GM21528 (cell line): ENCODE measurements at regions not wholly inside any gene's neighbourhood (a gene's known extent, or its start where the extent isn't known, plus 50 kb on each side); places are given as distances from the start of the nearest gene placed in this dataset.
"Not testable (repeated sequence)": the region's sequence is repeated elsewhere in the genome, so short reads cannot be mapped to it uniquely, and the experiment has no call there.

ENCODE experiments used
- ATAC-seq: cut with Tn5 transposase; IDR thresholded peaks from one replicate; pipeline ENCODE4 v1.9.1; 2021; ENCODE audit warnings: mild to moderate bottlenecking, moderate library complexity; ENCODE audit not compliant: unreplicated experiment, low FRiP score

- no peak for ATAC-seq
These were observed 255.1 kb downstream of the MAP2K6 start for GRCh38 chr17:69669441-69670178.

DNA sequence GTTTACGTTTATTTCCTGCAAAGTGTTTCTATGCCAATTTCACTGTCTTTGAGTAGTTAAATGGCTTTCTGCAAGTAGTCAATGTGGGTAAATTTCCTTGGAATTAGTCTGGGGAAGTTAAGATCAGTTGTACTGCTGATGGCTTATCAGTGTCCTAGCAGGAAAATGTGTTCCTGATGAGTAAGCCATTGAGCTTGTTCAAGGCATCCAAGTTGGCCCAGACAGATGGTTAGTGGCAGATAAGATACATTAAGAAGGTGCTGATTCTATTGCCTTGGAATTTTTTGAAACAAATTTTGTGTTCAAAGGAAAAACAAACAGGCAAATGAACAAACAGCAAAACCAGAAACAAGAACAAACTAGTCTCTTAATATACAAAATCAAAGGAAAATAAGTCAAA lies 258.4 kb downstream of the MAP2K6 start:
- ATAC-seq, result no peak

DNA sequence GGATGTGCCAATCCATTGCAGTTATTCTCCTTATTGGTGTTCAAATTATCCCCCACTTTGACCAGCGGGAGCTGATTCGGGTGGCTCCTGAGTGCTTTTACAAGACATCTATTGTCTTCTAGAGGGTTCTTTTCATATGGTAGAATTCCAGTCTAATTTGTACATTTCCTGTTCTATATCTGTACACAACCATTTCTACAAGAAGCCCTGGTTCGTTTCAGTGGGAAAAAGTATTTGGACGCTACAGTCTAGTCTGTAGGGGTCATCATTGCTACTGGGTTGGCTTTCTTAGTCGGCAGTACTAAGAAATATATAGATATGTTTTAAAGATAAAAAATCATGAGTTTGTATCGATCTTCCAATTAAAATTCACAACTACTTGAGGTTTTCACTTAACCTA lies 262.6 kb downstream of the MAP2K6 start:
- ATAC-seq, result no peak

- no peak for ATAC-seq
These were observed 263.7 kb downstream of the MAP2K6 start for GRCh38 chr17:69678206-69678605.

GRCh38 chr17:69679829-69680228 lies 265.3 kb downstream of the MAP2K6 start:
- ATAC-seq, result no peak

- ATAC-seq, result no peak
These were observed 269.8 kb downstream of the MAP2K6 start for GRCh38 chr17:69684251-69684650.

- ATAC-seq, result not testable (repeated sequence)
These were observed 270.7 kb downstream of the MAP2K6 start for GRCh38 chr17:69685150-69685549.

DNA sequence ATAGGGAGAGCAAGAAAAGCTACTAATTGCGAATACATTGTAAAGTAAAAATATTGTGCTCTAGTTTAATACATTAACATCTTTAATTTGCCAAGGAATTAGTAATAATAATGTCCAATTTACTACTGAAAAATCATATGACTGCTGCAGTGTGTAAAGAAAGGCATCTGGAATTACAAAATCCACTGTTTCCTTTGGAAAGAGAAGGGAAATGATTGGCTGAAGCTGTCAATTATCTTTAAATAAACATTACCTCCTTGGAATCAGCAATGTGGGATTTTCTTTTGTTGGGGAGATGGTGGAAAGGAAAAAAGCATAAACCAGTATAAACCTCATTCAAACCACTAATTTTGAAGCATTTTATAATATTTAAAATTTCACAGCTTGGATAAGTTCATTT lies 276.0 kb downstream of the MAP2K6 start:
- ATAC-seq, result no peak

GRCh38 chr17:69692171-69692570 lies 277.7 kb downstream of the MAP2K6 start:
- no peak for ATAC-seq

DNA sequence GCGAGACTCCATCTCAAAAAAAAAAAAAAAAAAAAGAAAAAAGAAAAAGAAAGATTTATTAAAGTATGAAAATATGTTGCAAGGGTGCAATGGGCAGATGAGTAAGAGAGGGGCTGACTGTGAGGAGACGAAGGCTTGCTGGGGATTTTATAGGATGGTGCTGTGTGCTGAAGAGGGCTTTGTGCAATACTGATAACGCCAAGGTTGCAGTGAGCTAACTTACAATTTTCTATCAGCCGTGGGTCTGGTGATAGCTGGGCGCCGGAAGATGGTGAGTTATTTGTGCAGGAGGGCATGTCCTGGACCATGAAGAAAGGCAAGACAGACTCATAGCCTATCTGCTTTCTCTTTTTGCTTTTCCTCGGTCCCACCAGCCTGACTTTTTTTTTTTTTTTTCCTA lies 281.1 kb downstream of the MAP2K6 start:
- ATAC-seq, result no peak

DNA sequence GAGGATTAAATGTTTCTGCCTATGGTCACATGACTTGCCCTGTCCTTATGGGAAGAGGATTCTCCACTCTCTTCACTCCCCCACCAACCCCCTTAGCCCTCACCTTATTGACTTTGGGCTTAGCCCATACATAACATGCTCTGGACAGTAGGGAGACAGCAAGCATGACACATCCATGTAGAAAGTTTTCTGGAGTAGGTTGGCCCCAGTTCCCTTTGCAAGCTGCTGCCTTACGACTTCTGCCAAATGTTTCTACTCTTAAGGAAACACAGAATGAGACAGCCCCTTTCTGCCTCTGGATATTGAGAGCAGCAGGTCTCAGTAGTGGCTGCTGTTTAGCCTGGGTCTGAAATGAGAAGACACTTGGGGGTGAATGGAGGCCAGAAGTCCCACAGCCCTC lies 282.2 kb downstream of the MAP2K6 start:
- no peak for ATAC-seq

GRCh38 chr17:69698352-69698751 lies 283.9 kb downstream of the MAP2K6 start:
- not testable (repeated sequence) for ATAC-seq

DNA sequence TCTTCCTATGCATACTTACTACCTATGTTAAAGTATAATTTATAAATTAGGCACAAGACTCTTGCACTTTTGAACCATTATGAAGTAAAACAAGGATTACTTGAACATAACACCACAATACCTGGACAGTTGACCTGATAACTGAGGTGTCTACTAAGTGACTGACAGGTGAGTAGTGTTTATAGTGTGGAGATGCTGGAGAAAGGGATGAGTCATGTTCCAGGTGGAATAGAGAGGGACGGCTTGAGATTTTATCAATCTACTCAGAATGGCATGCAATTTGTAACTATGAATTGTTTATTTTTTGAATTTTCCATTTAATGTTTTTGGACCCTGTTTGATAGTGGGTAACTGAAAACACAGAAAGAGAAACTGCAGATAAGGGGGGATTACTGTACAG lies 287.6 kb downstream of the MAP2K6 start:
- no peak for ATAC-seq

GRCh38 chr17:69703751-69704150 lies 289.3 kb downstream of the MAP2K6 start:
- ATAC-seq, result no peak

DNA sequence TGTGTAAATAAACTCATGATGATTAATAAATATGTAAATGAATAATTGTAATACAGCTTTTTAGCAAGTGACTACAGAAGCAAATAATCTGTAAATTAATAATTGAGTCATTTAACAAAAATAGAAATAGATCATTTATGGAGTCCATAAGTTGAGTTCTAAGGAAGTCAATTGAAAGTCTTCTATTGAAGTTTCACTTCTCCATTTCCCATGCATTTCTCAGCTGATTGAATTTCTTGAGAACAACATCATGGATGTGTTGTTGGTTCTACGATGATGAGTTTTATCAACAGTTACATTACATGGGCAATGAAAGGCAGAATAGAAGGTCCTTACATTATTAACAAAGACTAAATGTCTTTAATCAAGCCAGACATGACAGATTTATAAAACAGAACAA lies 290.4 kb downstream of the MAP2K6 start:
- no peak for ATAC-seq

DNA sequence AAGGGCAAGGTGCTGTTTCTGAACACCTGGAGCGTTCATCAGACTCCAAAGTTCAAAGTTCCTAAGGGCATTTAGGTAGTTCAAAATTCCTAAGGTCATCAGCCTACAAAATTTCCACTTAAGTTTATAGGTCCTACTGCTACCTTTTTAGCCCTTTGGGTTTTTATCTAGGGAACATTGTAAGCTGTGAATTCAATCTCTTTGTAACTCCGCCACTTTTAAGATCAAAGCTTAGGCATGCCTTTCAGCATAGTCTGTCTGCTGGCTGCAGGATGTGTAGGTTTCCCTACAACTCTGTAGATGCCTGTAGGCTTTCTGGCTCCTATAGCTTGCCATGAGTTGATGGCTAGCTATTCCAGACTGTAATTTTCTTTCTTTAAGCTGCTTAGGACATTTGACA lies 291.6 kb downstream of the MAP2K6 start:
- ATAC-seq, result no peak

GRCh38 chr17:69709441-69709840 lies 294.9 kb downstream of the MAP2K6 start:
- ATAC-seq, result no peak

DNA sequence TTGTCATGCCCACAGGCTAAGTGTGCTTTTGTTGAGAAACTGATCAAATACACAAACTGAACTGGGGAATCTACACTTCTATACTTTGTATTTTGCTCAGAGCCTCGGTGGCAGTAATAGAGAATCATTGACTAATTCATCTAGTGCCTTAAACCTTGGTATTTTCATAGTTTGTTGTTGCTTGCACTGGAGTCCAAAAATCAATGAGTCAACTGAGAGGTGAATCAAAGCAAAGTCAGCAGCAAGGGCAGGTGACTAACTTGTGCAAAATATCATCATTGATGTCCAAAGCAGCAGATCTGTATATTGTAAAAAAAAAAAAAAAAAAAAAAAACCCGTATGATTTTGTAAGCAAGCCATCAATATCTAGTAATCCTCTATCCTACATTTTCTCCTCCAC lies 296.4 kb downstream of the MAP2K6 start:
- no peak for ATAC-seq

DNA sequence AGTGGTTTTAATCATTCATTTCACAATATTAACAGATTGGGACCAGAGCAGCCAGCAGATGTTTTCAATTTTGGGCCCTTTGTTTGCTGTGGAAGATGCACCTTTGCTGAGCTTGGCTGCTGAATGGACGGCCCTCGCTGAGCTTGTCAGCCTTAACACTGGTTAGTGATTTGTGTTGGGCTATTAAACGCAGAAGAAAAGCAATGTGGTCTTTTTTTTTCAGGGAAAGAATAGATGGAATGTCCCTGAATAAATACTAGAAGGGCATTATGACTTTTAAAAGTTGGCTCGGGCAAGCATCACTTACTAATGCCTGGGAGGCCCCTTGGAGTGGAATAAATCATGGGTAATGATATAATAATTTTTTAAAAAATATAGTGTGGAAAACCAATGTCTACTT lies 297.0 kb downstream of the MAP2K6 start:
- no peak for ATAC-seq

DNA sequence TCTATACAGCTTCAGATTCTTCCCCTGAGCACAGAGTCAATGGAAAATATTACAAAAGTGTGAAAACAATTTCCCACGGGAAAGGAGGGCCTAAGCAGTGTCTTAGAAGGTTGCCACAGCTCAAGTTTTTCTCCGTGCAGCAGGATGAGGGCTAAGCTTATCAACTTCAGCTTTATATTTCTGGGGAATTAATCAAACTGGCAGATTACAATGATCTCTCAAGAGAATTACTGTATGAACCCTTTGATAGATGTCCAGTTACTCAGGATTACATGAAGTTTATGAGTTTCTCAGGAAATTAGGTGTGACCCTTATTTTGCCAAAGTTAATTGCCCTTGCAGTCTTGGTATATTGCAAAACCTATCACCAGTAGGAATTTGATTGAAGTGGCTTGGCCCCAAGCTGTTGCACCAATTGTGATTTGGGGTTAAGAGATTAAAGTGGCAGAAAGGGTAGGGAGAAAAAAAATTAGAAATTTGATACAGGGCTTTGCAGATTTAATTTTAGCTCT lies 298.4 kb downstream of the MAP2K6 start:
- ATAC-seq, result no peak

GRCh38 chr17:69713815-69714214 lies 299.3 kb downstream of the MAP2K6 start:
- ATAC-seq, result no peak

DNA sequence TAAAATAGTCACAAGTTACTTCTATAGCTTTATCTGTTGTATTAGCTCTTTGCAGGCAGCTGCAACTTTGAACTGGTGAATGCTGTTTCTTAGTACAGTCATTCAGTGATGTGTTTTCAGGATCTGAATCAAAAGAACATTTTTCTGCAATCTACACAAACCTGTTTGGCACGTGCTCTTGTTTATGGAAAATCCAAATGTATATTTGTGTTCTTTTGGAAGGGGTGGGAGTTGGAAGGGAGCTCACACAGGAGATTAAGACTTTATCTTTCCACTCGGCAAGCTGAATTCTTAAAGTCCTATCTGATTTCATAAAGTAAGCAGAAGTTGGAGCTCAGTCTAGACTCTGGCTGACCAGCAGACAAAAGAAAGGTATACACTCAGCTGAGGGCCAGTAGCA lies 300.2 kb downstream of the MAP2K6 start:
- no peak for ATAC-seq

GRCh38 chr17:69715656-69716055 lies 301.2 kb downstream of the MAP2K6 start:
- ATAC-seq, result no peak
